ENCODE measurements at regions not wholly inside any gene's neighbourhood (a gene's known extent, or its start where the extent isn't known, plus 50 kb on each side); places are given as distances from the start of the nearest gene placed in this dataset.
A peak's percentile ranks its signal among the peaks of the same experiment; 100 is the strongest.

- DNase-seq, result no peak
Measured at GRCh38 chr3:64464955-64465354, 222.8 kb downstream of the ADAMTS9 start.

GRCh38 chr3:64463981-64464380 is 223.8 kb downstream of the ADAMTS9 start:
- no peak for DNase-seq

DNA sequence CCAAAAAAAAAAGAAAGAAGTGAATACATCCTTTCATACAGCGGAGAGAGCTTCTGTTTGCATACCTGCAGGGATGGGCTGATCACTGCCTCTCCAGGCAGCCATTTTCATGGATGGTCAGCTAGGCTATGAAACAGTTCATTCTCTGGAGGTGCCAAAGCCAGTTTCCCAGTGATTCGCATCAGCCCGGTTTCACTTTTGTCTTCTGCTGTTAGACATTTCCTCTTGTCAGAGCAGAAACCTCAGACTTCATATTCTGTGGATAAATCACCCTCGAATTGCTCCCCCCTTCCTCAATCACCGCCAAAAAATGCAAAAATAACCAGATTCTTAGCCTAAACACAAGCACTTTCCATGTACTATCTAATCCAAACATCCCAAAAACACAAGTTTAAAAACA is 225.6 kb downstream of the ADAMTS9 start:
- DNase-seq, result no peak

GRCh38 chr3:64460877-64461276 is 226.9 kb downstream of the ADAMTS9 start:
- DNase-seq, result no peak

DNA sequence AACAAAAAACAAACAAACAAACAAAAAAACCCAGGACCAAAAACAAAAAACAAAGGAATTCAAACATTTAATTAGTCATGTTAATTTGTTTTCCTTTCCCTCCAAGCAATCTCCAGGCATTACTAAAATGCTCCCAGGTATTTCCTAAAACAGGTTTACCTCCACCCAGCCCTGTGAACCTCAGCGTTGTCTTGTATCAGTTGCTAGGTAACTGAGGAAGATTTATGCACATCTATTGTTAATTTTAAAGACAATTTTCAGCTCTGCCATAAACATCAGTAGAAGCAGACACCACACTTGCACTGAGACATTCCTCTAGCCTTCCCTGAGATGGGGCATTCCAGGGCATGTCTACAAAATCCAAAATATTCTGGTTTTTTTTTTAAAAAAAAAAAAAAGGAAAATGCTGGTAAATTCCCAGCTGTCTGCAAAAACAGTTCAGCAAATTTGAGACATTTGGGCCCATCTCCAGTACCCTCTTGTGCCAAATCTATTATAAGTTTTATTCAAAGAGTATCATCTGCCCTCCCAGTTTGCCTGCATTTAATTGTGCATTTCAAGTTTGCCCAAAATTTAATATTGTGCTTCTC is 227.6 kb downstream of the ADAMTS9 start:
- no peak for DNase-seq

DNA sequence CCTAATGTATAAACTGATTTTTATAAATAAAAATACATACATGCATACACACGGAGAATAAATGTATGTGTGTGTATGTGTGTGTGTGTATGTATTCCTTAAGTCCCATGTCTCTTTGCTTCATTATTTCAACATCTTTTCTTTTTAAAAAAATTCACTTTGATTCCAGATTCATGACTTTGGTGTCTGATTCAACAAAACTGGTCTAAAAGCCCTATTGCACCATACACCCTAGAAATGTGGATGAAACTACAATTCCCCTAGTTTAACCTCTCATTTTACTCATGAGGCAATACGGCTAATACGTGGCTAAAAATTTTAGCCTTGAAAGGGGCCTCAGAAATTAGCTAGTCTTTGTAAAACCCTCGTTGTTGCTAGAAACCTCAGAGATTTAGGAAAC is 228.1 kb downstream of the ADAMTS9 start:
- no peak for DNase-seq

DNA sequence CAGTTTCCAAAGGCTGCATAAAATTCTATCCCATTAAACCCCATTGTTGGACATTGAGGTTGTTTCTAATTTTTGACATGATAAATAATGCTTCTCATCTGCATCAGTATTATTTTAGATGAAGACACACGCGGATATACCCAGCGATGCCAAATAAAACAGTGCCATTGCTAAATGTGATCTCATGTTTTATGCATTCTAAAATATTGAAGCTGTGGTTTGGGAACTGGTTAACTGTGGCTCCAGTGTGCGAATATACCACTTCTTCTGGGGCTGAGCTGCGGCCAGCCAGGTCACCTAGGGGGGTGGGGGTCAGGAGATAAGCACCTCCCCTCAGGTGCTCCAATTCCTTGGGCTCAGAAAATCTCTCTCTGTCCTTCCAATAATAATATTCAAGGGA is 230.0 kb downstream of the ADAMTS9 start:
- DNase-seq, result no peak

- no peak for DNase-seq
Measured at GRCh38 chr3:64456674-64457073, 231.1 kb downstream of the ADAMTS9 start.

GRCh38 chr3:64455351-64455750 is 230.1 kb upstream of the PRICKLE2 start:
- DNase-seq, result no peak

DNA sequence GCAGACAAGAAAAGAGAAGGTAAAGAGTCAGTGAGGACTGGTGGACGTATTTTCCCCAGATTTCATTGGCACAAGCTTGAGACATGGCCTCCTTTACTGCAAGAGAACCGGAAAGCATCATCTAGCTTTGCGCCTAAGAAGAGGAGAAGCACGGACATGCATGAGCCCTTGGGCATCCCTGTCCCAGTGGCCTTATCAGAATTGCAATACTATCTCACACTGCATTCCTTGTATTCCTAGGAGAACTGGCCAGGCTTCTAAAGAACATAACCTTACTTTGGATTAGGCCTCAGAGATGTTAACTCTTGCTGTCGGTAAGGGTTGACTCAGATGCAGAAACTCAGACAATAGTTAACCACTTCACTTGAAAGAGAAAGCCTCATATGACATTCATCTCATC is 229.5 kb upstream of the PRICKLE2 start:
- DNase-seq, result no peak

- no peak for DNase-seq
Measured at GRCh38 chr3:64454179-64454578, 228.9 kb upstream of the PRICKLE2 start.

GRCh38 chr3:64451283-64452012 is 226.2 kb upstream of the PRICKLE2 start:
- no peak for DNase-seq

DNA sequence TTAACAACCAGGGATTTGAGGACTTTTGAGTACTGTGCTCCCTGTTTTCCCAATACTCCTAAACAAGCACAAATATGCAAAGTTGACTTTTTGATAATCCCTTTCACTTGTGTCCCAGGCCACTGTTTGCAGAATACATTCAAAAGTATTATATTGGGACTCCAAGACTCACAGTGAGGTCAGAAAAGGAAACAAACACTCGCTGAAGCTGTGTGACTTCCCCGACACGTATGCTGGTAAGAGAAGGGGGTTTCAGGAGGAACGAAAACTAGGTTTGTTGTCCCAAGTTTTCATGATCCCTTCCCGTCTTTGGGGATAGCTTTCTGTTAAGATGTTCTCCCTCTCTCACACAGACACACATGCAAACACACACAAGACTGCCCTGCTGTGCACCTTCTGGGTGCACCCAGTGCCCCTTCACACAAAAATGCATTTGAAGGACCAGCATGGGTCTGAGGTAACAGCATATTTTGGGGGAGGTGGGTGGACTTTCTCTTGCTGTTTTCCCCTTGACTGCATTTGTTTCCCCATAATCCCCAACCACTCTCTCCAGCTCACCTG is 225.2 kb upstream of the PRICKLE2 start:
- DNase-seq, result no peak

DNA sequence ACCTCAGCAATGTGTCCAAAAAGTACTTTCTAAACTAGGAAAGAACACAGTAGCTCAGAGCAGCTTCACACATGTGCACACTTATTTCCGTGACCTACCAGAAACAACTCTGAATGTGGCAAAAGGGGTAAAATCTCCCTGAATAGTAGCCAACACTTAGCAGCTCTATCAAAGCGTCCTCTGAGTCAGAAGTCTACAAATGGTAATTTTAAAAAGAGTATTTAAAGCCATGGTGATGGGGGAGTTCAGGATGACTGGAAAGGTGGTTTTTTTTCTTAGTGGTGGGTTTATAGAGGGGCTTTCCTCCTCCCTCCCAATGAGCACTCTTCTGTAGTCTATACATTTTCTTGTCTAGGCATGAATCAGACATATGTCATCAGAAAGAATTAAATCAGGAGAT is 223.8 kb upstream of the PRICKLE2 start:
- no peak for DNase-seq

DNA sequence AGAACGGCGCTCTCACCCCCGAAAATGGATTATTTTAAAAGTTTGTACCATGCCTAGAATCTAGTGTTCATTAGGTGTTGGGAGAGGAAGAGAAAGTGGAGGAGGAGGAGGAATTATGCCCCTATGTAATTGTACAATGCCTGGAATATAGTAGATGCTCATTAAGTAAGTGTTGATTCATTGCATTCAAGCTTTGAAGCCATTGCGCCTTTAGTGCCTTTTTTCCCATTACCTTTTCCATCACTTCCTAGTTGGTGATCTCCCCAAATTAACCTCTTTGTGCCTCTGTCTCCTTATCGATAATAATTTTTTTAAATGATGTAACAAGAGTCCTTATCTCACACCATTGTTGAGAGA is 220.7 kb upstream of the PRICKLE2 start:
- DNase-seq, result no peak

- DNase-seq, result peak; percentile 2
Measured at GRCh38 chr3:64445109-64445943, 220.1 kb upstream of the PRICKLE2 start.

GRCh38 chr3:64444490-64445108 is 219.3 kb upstream of the PRICKLE2 start:
- DNase-seq, result no peak

- no peak for DNase-seq
Measured at GRCh38 chr3:64443546-64444381, 218.5 kb upstream of the PRICKLE2 start.

DNA sequence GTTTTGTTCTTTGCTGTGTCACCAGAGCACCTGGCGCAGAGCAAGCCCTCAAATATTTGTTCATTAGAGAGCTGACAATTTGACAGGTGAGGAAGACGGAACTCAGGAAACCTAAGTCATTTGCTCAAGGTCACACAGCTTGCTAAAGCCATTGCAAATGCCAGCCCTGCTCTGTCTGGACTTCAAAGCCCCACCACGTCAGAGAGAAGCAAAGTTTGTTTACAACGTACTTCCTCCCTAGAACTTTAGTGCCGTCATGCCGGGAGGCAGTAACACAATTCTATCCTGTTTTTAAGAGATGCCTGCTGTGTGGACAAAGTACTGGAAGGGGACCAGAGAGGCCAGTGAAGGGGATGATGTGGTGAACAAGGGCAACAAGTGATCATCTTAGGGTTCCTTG is 216.6 kb upstream of the PRICKLE2 start:
- no peak for DNase-seq

GRCh38 chr3:64440498-64440897 is 215.2 kb upstream of the PRICKLE2 start:
- DNase-seq, result no peak

DNA sequence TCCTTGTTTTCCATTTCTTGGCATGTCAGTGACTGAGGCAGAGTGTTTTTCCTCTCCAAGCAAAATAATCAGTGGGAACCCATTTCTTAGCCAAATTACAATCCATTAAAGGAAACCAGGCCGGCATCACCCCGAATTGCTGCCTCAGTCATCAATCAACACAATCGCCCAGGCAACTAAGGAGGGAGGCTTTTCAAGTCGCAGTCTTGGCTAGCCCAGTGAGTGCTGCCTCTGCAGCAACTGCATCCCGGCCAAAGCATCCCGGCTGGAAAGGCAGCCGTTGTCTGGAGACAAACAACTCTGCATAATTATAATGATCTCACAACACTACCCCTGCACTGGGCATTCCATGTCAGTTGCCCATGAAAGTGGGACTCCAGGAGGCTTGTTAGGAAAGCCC is 213.5 kb upstream of the PRICKLE2 start:
- DNase-seq, result no peak

- no peak for DNase-seq
Measured at GRCh38 chr3:64438066-64438465, 212.8 kb upstream of the PRICKLE2 start.
